A673 (cell line): ENCODE measurements at regions not wholly inside any gene's neighbourhood (a gene's known extent, or its start where the extent isn't known, plus 50 kb on each side); places are given as distances from the start of the nearest gene placed in this dataset.

Source experiments
- BruUV-seq: library from RNA; stranded (reverse); fragments of 400-500 nt; replicated peaks from 2 replicates; lab custom pipeline; 2021; lab: Mats Ljungman, UMichigan
- CTCF ChIA-PET: fragments of 300-600 bp; sonication (Branson Sonifier 250); formaldehyde crosslinking; loops from one replicate; lab custom pipeline; 2022; ENCODE audit warnings: antibody characterized with exemption; lab: Charles Lee
- POLR2A ChIA-PET: fragments of 300-600 bp; sonication (Branson Sonifier 250); formaldehyde crosslinking; loops from one replicate; lab custom pipeline; 2022; ENCODE audit warnings: antibody characterized with exemption; ENCODE audit not compliant: low non-redundant PET; lab: Charles Lee
- DNase-seq: peaks from one replicate; pipeline ENCODE4 v3.0.0-alpha.2; 2015; ENCODE audit warnings: low spot score
- H3K27ac ChIP-seq: fragments of 200-600 bp; sonication (generic); 2 replicates; pipeline ENCODE4 v1.5.1; 2016; ENCODE audit warnings: mixed run types, low read depth, mild to moderate bottlenecking, mixed read lengths, antibody characterized with exemption, low read length; ENCODE audit not compliant: poor library complexity, severe bottlenecking
- H3K27me3 ChIP-seq: fragments of 200-600 bp; sonication (generic); replicated peaks from 2 replicates; pipeline ENCODE4 v1.6.1; 2017; ENCODE audit warnings: mixed run types, low read depth, mild to moderate bottlenecking, mixed read lengths, antibody characterized with exemption, low read length; ENCODE audit not compliant: insufficient read depth, poor library complexity
- H3K36me3 ChIP-seq: fragments of 200-600 bp; sonication (generic); 2 replicates; pipeline ENCODE4 v1.6.1; 2016; ENCODE audit warnings: mixed run types, mild to moderate bottlenecking, mixed read lengths, antibody characterized with exemption, low read length; ENCODE audit not compliant: insufficient read depth, poor library complexity, severe bottlenecking
- H3K4me1 ChIP-seq: fragments of 200-600 bp; sonication (generic); 2 replicates; pipeline ENCODE4 v1.6.1; 2017; ENCODE audit warnings: mixed run types, mild to moderate bottlenecking, mixed read lengths, antibody characterized with exemption, low read length; ENCODE audit not compliant: insufficient read depth, poor library complexity, severe bottlenecking
- H3K4me3 ChIP-seq: fragments of 200-600 bp; sonication (generic); 2 replicates; pipeline ENCODE4 v1.5.1; 2016; ENCODE audit warnings: low read depth, mixed run types, mild to moderate bottlenecking, mixed read lengths, low read length; ENCODE audit not compliant: poor library complexity, severe bottlenecking
- H3K9me3 ChIP-seq: fragments of 200-600 bp; sonication (generic); 2 replicates; pipeline ENCODE4 v1.6.1; 2016; ENCODE audit warnings: mixed run types, low read depth, mild to moderate bottlenecking, mixed read lengths, antibody characterized with exemption, low read length; ENCODE audit not compliant: poor library complexity, severe bottlenecking
- CTCF ChIP-seq: fragments of 300-800, 200-600 bp; sonication (generic); conservative IDR thresholded peaks from 2 replicates; pipeline ENCODE4 v1.5.1; 2017; ENCODE audit warnings: low read depth, mild to moderate bottlenecking, antibody characterized with exemption, low read length, moderate library complexity, mixed read lengths
- EZH2 ChIP-seq: fragments of 200-600 bp; sonication (generic); IDR thresholded peaks from 2 replicates; pipeline ENCODE4 v1.6.1; 2017; ENCODE audit warnings: borderline replicate concordance, low read depth, mild to moderate bottlenecking, mixed read lengths, antibody characterized with exemption, low read length; ENCODE audit not compliant: poor library complexity, severe bottlenecking
- intact Hi-C: fragments of 100-400 bp; cut with micrococcal nuclease; formaldehyde crosslinking; loops from one replicate; pipeline ENCODE4 v1.10.0; 2022; ENCODE audit not compliant: unreplicated experiment

GRCh38 chr4:145297556-145297955 lies 117.2 kb upstream of the OTUD4 start:
- intact Hi-C loops: no loop called here
- Histone ChIP-seq H3K27ac (no peak overlapping the region), H3K4me3 (no peak overlapping the region), H3K9me3 (no peaks in the 10 kb centered on the region), H3K4me1 (no peaks in the 10 kb centered on the region), H3K36me3 (no peaks in the 10 kb centered on the region), H3K27me3 (no peaks in the 10 kb centered on the region)
- CTCF ChIA-PET: no interaction called here
- BruUV-seq: no TSS peak
- TF ChIP-seq CTCF (no peak), EZH2 (no peak)
- no peak for DNase-seq
- POLR2A ChIA-PET: no interaction called here

- ChIA-PET CTCF (no interaction called here), POLR2A (interaction anchor here (0.5 kb wide), 1 partner anchor 121 kb away, joined by 10 read pairs; no protein-coding TSS in a partner anchor)
- Histone ChIP-seq H3K36me3 (no peaks in the 10 kb centered on the region), H3K27ac (no peak overlapping the region), H3K27me3 (no peaks in the 10 kb centered on the region), H3K4me1 (no peaks in the 10 kb centered on the region), H3K9me3 (no peaks in the 10 kb centered on the region), H3K4me3 (no peak overlapping the region)
- intact Hi-C loops: no loop called here
- BruUV-seq: no TSS peak
- TF ChIP-seq CTCF (no peak), EZH2 (no peak)
- DNase-seq: no peak
These were observed 115.2 kb upstream of the OTUD4 start for GRCh38 chr4:145295547-145295946.

- H3K27me3 ChIP-seq: no peaks in the 10 kb centered on the region
- no peaks in the 10 kb centered on the region for H3K9me3 ChIP-seq
- no peak overlapping the region for H3K4me3 ChIP-seq
- CTCF ChIA-PET: no interaction called here
- intact Hi-C loops: no loop called here
- DNase-seq: no peak
- POLR2A ChIA-PET: no interaction called here
- no peaks in the 10 kb centered on the region for H3K4me1 ChIP-seq
- no peak overlapping the region for H3K27ac ChIP-seq
- H3K36me3 ChIP-seq: no peaks in the 10 kb centered on the region
- TF ChIP-seq CTCF (no peak), EZH2 (no peak)
- no TSS peak for BruUV-seq
These were observed 114.7 kb upstream of the OTUD4 start for GRCh38 chr4:145295122-145295521.
